ENCODE measurements at regions not wholly inside any gene's neighbourhood (a gene's known extent, or its start where the extent isn't known, plus 50 kb on each side); places are given as distances from the start of the nearest gene placed in this dataset.
"Not testable (repeated sequence)": the region's sequence is repeated elsewhere in the genome, so short reads cannot be mapped to it uniquely, and the experiment has no call there.

GRCh38 chr6:18585032-18585573, 198.0 kb downstream of the RNF144B start:
- FAIRE-seq (peak; percentile 70), DNase-seq (ENCODE audit: insufficient read length, low spot score) (peak; percentile 56)

DNA sequence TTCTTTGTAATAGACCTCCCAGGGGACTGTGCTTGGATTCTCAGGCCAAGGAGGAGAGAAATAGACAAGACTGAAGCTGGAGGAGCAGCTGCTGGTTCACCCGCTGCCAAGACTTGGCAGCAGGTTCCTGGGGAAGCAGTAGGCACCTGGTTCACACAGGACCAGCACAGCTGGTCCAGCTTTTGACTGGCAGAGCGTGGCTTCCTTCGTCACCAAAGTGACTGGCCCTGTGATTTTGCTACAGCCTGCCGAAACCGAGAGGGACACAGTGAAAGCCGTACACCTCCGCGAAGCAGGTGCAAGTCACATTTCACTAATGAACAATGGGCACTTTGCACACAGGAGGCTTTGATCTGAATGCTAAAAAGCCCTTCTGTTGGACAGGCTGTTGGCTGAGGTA, 199.0 kb downstream of the RNF144B start:
- DNase-seq (ENCODE audit: insufficient read length, low spot score) (no peak), FAIRE-seq (no peak)

DNA sequence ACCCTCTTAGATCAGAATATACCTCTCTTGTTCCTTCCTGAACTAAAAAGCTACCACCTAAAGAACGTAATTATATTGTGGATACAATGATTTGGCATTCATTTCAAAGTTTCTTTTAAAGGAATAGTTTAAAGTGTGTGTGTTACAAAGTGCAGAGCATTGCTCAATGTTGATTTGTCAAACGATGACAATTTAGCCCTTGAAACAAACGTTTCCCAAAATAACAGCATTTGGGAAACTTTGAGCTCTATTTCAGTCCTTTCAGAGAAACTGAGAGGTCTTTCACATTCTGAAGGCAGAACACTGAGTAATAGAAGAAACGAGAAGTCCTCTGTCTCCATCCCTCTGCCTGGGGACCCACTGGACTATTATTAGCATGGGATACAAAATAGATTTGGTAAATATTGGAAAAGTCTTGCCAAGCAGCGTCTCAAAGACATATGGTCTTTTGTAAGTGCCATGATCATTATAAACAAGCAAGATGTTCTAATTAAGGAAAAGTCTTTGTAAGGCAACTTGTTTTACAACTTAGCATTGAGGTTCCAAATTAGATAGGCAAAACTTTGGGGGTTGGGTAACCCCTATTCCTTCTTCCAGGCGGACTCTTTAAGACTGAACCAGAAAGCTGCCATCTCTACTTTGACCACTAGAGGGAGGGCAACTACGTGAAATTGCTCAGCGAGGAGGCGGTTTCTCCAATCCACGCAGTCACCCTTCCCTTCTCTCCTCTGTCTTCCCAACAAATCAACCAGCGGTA, 208.8 kb downstream of the RNF144B start:
- FAIRE-seq = peak; percentile 72
- peak; percentile 48 for DNase-seq (ENCODE audit: insufficient read length, low spot score)

DNA sequence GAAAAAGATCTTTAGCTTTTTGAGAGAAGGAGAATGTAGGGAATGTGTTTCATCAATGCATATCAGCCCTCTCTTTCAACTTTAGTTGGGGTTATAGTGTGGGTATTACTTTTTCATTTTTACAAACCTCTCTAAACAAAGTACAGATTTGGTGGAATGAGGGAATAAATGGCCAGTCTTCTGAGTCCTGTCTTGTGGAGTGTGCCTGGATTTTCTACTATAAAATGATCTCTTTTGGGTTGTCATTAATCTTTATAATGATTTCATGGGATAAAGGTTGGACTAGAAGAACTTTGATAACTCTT, 209.3 kb downstream of the RNF144B start:
- DNase-seq (ENCODE audit: insufficient read length, low spot score) (no peak), FAIRE-seq (no peak)

GRCh38 chr6:18598551-18599264, 211.6 kb downstream of the RNF144B start:
- FAIRE-seq (no peak), DNase-seq (ENCODE audit: insufficient read length, low spot score) (no peak)

DNA sequence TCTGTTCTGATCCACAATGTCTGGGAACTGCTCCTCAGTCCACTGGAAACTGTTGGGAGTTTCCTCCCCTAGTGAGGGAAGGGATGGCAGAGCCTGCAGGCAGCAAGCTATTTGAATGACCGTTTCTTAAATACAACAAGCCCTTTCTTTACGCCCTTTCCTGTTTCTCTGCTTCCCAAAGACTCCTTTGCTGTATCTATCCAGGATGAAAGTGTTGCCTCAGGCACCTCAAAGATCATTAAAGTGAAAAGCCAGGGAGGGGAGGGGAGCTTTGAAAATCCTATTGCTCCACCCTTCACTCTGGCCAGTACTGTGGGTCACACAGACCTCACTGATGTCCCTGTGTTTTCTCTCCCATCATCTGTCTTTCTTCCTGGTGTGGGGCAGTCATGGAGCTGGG, 213.1 kb downstream of the RNF144B start:
- DNase-seq (ENCODE audit: insufficient read length, low spot score) = no peak
- no peak for FAIRE-seq

GRCh38 chr6:18601516-18602020, 214.4 kb downstream of the RNF144B start:
- FAIRE-seq (no peak), DNase-seq (ENCODE audit: insufficient read length, low spot score) (no peak)

GRCh38 chr6:18602931-18603330, 215.8 kb downstream of the RNF144B start:
- no peak for FAIRE-seq
- DNase-seq (ENCODE audit: insufficient read length, low spot score) = no peak

DNA sequence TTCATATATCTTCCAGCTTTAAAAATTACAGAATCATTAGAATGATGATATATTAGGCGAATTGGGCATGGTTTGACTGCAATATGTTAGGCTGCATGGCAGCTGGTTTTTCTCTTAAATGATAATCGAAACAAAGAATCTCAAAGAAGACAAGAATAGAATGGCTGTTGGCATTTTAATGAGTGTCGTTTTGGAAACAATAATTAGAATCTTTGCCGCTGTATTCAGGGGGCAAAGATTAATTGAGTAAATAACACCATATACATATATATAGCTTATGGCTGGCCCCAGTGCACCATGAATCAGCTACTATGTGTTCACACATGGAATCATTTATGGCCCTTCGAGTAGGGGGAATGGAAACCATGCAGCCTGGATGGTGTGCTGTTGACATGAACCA, 216.2 kb downstream of the RNF144B start:
- DNase-seq (ENCODE audit: insufficient read length, low spot score) (no peak), FAIRE-seq (no peak)

GRCh38 chr6:18605841-18606240, 218.7 kb downstream of the RNF144B start:
- FAIRE-seq = no peak
- DNase-seq (ENCODE audit: insufficient read length, low spot score) = no peak

DNA sequence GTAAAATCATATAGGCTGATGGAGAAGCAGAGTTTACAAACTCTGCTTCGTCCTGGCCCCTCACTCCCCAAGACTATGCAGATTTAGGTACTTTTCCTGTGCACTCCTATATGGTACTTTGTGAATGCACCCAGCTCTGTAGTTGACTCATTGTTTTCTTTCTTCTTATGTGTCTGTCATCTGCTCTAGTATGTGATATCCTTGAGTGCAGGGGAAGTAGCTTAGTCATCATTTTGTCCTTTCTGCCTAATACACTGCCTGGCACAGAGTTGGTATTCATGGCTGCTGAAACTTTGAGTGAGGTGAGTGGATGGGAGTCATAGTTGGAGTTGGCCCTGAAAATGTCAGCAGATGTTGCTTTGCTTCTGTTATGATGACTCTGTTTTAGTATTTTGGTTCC, 222.6 kb downstream of the RNF144B start:
- no peak for FAIRE-seq
- DNase-seq (ENCODE audit: insufficient read length, low spot score) = no peak

DNA sequence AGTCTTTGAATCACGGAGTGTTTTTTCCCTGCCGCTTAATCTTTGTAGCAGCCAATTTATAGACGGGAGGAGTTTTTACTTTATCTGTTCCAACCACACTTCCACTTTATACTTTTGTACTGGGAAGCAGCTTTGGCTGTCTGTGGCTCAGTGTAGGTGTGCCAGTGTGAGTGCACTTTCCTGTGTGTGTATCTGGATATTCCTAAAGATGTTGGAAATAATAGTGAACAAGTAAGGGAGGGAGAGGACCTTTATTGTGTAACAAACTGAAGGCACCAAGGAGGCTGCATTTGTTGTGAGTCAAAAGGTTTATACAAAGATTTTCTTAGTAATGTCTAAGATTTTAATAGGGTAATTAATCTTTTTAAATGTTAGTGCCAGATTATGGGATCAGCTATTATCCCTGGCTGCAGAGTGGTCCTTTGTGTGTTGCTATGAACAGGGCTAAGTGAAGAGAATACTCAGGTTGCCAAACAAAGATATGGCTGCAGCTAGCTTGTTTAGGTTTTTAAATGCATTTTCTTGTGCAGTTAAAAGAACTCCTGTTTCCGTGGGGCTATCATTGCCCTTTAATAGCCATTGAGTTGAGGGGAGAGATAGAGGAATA, 226.3 kb downstream of the RNF144B start:
- DNase-seq (ENCODE audit: insufficient read length, low spot score) (no peak), FAIRE-seq (no peak)

GRCh38 chr6:18629571-18629970, 242.4 kb downstream of the RNF144B start:
- no peak for FAIRE-seq
- no peak for DNase-seq (ENCODE audit: insufficient read length, low spot score)

- DNase-seq (ENCODE audit: insufficient read length, low spot score) (peak; percentile 24), FAIRE-seq (no peak)
These were observed 245.7 kb downstream of the RNF144B start for GRCh38 chr6:18632670-18633410.

GRCh38 chr6:18634912-18635311, 247.8 kb downstream of the RNF144B start:
- DNase-seq (ENCODE audit: insufficient read length, low spot score) (no peak), FAIRE-seq (no peak)

DNA sequence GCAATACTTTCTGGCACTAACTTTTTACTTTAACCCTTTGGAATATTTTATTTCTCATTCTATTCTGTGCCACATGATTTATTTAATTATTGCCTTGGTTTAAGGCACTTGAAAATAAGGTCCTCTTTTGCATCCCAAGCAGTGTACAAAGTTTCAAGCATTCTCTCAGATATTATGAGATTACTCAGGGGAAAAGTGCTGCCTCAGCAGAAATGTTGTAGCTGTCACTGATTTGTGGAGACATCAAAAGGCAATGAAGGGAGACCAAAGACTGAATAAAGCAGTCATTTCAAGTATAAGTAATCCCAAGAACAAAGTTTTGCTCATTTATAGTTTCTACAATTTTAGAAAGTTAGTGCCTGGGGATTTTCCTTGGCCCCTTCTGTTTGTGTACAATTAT, 253.0 kb downstream of the RNF144B start:
- DNase-seq (ENCODE audit: insufficient read length, low spot score) = no peak
- no peak for FAIRE-seq

DNA sequence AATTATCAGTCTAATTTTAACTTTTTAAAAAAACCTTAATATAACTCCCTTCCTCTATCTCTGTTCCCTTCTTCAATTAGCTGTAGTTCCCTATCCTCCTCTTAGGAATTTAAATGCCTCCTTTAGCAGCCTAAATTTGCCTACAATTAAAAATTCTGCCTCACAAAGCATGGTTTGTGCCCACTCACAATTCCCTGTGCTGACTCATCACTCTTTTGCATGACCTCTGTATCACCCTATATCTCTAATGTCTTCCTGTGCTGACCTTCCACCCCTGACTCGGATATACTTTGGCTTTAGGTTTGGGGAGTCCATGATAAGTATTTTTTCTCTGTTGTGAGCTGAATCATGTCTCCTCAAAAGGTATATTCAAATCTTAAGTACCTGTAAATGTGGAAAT, 253.6 kb downstream of the RNF144B start:
- no peak for DNase-seq (ENCODE audit: insufficient read length, low spot score)
- no peak for FAIRE-seq

GRCh38 chr6:18654821-18655220, 267.7 kb downstream of the RNF144B start:
- DNase-seq (ENCODE audit: insufficient read length, low spot score) (no peak), FAIRE-seq (no peak)

DNA sequence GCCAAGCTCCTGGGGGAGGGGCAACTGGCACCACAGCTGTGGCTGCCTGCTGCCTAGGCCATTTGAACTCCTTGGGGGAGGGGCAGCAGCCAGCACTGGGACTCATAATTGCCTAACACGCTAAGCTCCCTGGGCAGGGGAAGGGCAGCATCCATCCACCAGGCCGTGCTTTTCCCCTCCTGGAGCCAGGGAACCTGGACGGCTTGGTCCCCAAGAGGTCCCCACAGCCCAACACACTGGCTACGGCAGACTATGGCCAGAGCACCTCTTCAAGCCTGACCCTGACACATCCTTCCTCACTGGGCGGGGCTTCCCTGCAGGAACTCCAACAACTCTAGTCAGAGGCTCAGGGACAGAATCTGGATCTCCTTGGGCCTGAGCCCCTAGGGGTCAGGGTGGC, 269.4 kb downstream of the RNF144B start:
- FAIRE-seq (no peak), DNase-seq (ENCODE audit: insufficient read length, low spot score) (no peak)

- DNase-seq (ENCODE audit: insufficient read length, low spot score); FAIRE-seq: not testable (repeated sequence)
These were observed 272.8 kb downstream of the RNF144B start for GRCh38 chr6:18659994-18660393.

DNA sequence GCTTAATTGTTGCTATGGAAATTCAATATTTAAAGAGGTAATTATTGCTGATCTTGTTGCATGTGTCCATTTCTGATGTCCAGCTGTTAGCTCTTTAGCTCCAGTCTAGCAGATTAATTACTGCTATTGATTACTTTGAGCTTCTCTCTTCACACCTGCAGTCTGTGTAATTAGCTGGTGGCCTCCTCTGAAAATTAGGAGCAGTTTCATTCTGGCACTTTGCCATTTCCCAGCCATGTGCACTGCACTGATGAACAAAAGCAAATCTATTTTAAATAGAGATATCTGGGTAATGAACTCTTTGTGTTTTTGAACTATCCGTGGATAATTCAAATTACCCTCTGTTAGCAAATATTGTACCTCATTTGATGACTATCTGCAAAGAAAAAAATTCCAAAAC, 275.9 kb downstream of the RNF144B start:
- FAIRE-seq (no peak), DNase-seq (ENCODE audit: insufficient read length, low spot score) (no peak)

Data from HTR-8/SVneo (cell line).